ACC112 (cell line): ENCODE measurements at regions not wholly inside any gene's neighbourhood (a gene's known extent, or its start where the extent isn't known, plus 50 kb on each side); places are given as distances from the start of the nearest gene placed in this dataset.

Experiments used
- H2AFZ ChIP-seq: fragments of 200-600 bp; sonication (generic); one replicate; pipeline ENCODE4 v1.6.0; 2017; ENCODE audit warnings: antibody characterized with exemption, low read length; ENCODE audit not compliant: unreplicated experiment
- H3K27ac ChIP-seq: fragments of 200-600 bp; sonication (generic); 2 replicates; pipeline ENCODE4 v1.5.1; 2014; ENCODE audit warnings: low read depth, mild to moderate bottlenecking, antibody characterized with exemption, low read length, moderate library complexity
- H3K27me3 ChIP-seq: fragments of 200-600 bp; sonication (generic); 2 replicates; pipeline ENCODE4 v1.6.1; 2014; ENCODE audit warnings: mild to moderate bottlenecking, antibody characterized with exemption, low read length, moderate library complexity, mixed read lengths; ENCODE audit not compliant: insufficient read depth
- H3K36me3 ChIP-seq: fragments of 200-600 bp; sonication (generic); 2 replicates; pipeline ENCODE4 v1.6.1; 2016; ENCODE audit warnings: mild to moderate bottlenecking, antibody characterized with exemption, low read length, moderate library complexity, mixed read lengths; ENCODE audit not compliant: insufficient read depth
- H3K4me1 ChIP-seq: fragments of 200-600 bp; sonication (generic); one replicate; pipeline ENCODE4 v1.6.1; 2016; ENCODE audit warnings: low read length, mixed read lengths; ENCODE audit not compliant: insufficient read depth, unreplicated experiment, control insufficient read depth
- H3K4me3 ChIP-seq: fragments of 200-600 bp; sonication (generic); 2 replicates; pipeline ENCODE4 v1.5.1; 2014; ENCODE audit warnings: mild to moderate bottlenecking, low read depth, low read length
- H3K79me2 ChIP-seq: fragments of 200-600 bp; sonication (generic); one replicate; pipeline ENCODE4 v1.6.0; 2016; ENCODE audit warnings: low read length; ENCODE audit not compliant: control insufficient read depth, unreplicated experiment, insufficient read depth

DNA sequence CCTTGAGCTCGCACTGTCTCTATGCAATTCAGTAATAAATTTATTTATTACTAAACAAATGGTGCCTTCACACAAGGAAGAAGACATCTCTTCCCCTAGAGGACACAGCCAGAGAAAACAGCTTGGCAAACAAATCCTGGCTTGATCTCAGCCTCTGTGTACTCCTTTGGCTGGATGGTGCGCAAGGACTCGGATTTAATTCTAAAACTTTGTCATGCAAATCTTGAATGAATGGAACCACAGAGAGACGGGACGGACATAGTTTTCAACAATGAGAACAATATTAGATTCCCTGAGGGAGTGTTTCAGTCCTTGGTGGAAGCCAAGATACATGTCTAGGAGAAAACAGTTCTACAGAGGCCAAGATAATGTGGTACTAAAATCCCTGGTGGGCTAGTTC, 349.5 kb downstream of the NPIPA8 start:
- Histone ChIP-seq H3K27ac (no peak overlapping the region), H3K79me2 (no peaks in the 10 kb centered on the region), H3K36me3 (no peaks in the 10 kb centered on the region), H3K4me1 (no peaks in the 10 kb centered on the region), H3K27me3 (no peaks in the 10 kb centered on the region), H3K4me3 (no peak overlapping the region), H2AFZ (no peak overlapping the region)

- H3K4me3 ChIP-seq: no peak overlapping the region
- H3K79me2 ChIP-seq: no peaks in the 10 kb centered on the region
- no peaks in the 10 kb centered on the region for H3K27me3 ChIP-seq
- H3K4me1 ChIP-seq: no peaks in the 10 kb centered on the region
- H3K36me3 ChIP-seq: no peaks in the 10 kb centered on the region
- H2AFZ ChIP-seq: no peak overlapping the region
- no peak overlapping the region for H3K27ac ChIP-seq
Observed at GRCh38 chr16:17984810-17985209, 351.7 kb downstream of the NPIPA8 start.

- Histone ChIP-seq H3K27ac (no peak overlapping the region), H3K36me3 (no peaks in the 10 kb centered on the region), H3K4me3 (no peak overlapping the region), H3K4me1 (no peaks in the 10 kb centered on the region), H3K27me3 (no peaks in the 10 kb centered on the region), H3K79me2 (no peaks in the 10 kb centered on the region), H2AFZ (no peak overlapping the region)
Observed at GRCh38 chr16:17983847-17984639, 352.5 kb downstream of the NPIPA8 start.

DNA sequence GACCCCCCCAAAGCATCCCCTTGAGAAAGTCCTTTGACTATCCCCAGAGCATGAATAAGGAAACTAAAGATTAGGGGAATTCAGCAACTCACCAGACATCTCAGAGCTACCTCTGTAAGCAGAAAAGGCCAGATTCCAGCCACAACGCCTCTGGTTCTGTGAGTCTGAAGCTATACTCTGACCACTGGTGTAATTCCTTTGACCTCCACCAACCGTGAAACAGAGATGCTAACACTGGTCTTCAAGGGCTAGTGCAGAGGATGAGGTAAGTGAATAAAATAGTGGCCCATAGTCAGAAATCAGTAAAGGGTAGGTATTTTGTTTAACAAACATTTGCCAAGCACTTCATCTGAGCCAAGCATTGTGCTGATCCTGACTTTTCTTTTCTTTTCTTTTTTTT, 353.4 kb downstream of the NPIPA8 start:
- Histone ChIP-seq H3K36me3 (no peaks in the 10 kb centered on the region), H3K27ac (no peak overlapping the region), H2AFZ (no peak overlapping the region), H3K79me2 (no peaks in the 10 kb centered on the region), H3K4me3 (no peak overlapping the region), H3K4me1 (no peaks in the 10 kb centered on the region), H3K27me3 (no peaks in the 10 kb centered on the region)

DNA sequence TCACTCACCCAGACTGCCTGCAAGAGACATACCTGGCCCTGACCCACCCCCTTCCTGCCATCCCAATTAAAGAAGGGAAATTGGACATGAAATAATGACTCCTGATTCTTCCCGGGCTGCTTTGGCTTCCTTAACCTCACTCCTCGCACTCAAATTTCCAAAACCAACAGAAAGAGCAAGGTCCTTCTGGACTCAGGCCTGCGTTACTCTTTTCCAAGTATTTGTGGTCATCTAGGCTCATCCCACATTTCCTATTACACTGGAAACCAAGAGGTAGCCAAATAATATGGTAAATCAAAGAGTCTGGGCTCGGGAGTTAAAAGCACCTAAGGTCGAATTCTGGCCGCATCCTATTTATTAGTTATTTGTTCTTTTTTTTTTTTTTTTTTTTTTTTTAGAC, 359.3 kb downstream of the NPIPA8 start:
- Histone ChIP-seq H3K27ac (no peak overlapping the region), H3K4me3 (no peak overlapping the region), H3K4me1 (no peaks in the 10 kb centered on the region), H3K79me2 (no peaks in the 10 kb centered on the region), H3K36me3 (no peaks in the 10 kb centered on the region), H2AFZ (no peak overlapping the region), H3K27me3 (no peaks in the 10 kb centered on the region)

DNA sequence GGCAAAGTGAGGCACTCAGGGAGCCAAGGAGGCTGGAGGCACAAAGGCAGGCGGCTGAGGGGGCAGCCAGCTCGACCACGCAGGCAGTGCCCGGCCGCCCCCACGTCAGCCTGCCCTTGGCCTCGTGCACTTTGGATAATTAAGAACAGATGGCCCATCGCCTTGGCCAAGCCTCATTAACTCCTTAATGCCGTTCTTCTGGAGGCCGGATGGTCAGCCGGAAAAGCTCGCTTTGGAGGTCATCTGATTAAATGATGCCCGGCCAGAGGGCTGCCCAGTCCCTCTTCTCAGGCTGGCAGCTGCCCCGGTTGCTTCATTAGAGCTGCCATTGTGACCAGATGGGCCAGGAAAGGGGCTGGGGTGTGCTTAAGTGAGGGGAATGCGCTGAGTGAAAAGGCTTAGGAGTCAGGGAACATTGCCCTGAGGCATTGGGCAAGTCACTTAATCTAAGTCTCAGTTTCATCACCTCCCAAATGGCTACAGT, 364.0 kb downstream of the NPIPA8 start:
- H3K36me3 ChIP-seq: no peaks in the 10 kb centered on the region
- no peak overlapping the region for H3K27ac ChIP-seq
- H3K4me1 ChIP-seq: no peaks in the 10 kb centered on the region
- H3K79me2 ChIP-seq: no peaks in the 10 kb centered on the region
- H3K4me3 ChIP-seq: no peak overlapping the region
- 0 out of 2 replicates have a peak, but pooled peaks cover 9% of the 10 kb centered on the region for H3K27me3 ChIP-seq
- H2AFZ ChIP-seq: no peak overlapping the region

GRCh38 chr16:17970816-17971331, 365.7 kb downstream of the NPIPA8 start:
- H3K27me3 ChIP-seq: 0 out of 2 replicates have a peak, but pooled peaks cover 9% of the 10 kb centered on the region
- H3K27ac ChIP-seq: no peak overlapping the region
- H2AFZ ChIP-seq: no peak overlapping the region
- no peaks in the 10 kb centered on the region for H3K36me3 ChIP-seq
- no peaks in the 10 kb centered on the region for H3K79me2 ChIP-seq
- H3K4me1 ChIP-seq: no peaks in the 10 kb centered on the region
- H3K4me3 ChIP-seq: no peak overlapping the region

DNA sequence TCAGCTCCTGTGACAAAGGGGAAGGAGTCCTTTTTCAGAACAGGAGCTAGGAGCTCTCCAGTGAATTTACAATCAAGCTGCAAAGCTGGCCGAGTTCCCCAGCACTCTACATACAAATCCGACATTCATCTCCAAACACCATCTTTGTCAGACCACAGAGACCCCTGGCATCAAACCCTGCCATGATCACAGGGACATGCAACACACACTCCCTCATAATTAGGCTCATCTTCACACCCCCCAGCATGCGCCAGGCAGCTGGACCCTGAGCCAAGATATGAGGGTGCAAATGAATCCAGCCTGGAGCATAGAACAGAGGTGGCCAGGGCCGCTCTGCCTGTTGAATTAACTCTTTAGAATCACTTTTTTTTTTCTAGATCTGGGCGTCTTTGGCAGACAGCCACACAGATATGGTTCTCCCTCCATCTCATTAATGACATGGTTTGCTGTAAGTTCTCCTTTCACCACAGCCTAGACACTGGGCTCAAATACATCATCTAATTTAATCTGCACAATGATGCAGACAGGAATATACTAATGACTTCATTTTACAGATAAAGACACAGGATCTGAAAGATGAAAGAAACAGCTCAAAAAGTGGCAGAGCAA, 366.3 kb downstream of the NPIPA8 start:
- Histone ChIP-seq H3K4me1 (no peaks in the 10 kb centered on the region), H3K4me3 (no peak overlapping the region), H2AFZ (no peak overlapping the region), H3K36me3 (no peaks in the 10 kb centered on the region), H3K79me2 (no peaks in the 10 kb centered on the region), H3K27me3 (0 out of 2 replicates have a peak, but pooled peaks cover 9% of the 10 kb centered on the region), H3K27ac (no peak overlapping the region)

GRCh38 chr16:17965133-17965900, 371.2 kb downstream of the NPIPA8 start:
- no peaks in the 10 kb centered on the region for H3K36me3 ChIP-seq
- H3K4me1 ChIP-seq: no peaks in the 10 kb centered on the region
- H3K4me3 ChIP-seq: no peak overlapping the region
- H2AFZ ChIP-seq: no peak overlapping the region
- H3K27ac ChIP-seq: no peak overlapping the region
- 0 out of 2 replicates have a peak, but pooled peaks cover 1% of the 10 kb centered on the region for H3K27me3 ChIP-seq
- no peaks in the 10 kb centered on the region for H3K79me2 ChIP-seq

- Histone ChIP-seq H2AFZ (no peak overlapping the region), H3K79me2 (no peaks in the 10 kb centered on the region), H3K27me3 (no peaks in the 10 kb centered on the region), H3K27ac (no peak overlapping the region), H3K36me3 (no peaks in the 10 kb centered on the region), H3K4me1 (no peaks in the 10 kb centered on the region), H3K4me3 (no peak overlapping the region)
Observed at GRCh38 chr16:17964196-17964595, 372.3 kb downstream of the NPIPA8 start.
